OCI-LY3 (cell line): ENCODE measurements at regions not wholly inside any gene's neighbourhood (a gene's known extent, or its start where the extent isn't known, plus 50 kb on each side); places are given as distances from the start of the nearest gene placed in this dataset.

ENCODE experiments used
- CTCF ChIP-seq: fragments of 200-600, 300-600 bp; sonication (generic); IDR thresholded peaks from 2 replicates; pipeline ENCODE4 v1.5.1; 2014; ENCODE audit warnings: antibody characterized with exemption, low read length, low read depth
- EZH2phosphoT487 ChIP-seq: fragments of 200-600 bp; shearing (Covaris generic); IDR thresholded peaks from 2 replicates; pipeline ENCODE4 v1.6.1; 2018; ENCODE audit warnings: antibody characterized with exemption, mixed run types, low read depth

- TF ChIP-seq CTCF = no peak
- TF ChIP-seq EZH2phosphoT487 = no peak
Measured at GRCh38 chr13:111061358-111062045, 53.6 kb upstream of the ARHGEF7 start.
